HepG2 (cell line): ENCODE measurements at regions not wholly inside any gene's neighbourhood (a gene's known extent, or its start where the extent isn't known, plus 50 kb on each side); places are given as distances from the start of the nearest gene placed in this dataset.

ENCODE experiments used
- AHDC1 ChIP-seq: sonication (generic); formaldehyde crosslinking; IDR thresholded peaks from 2 replicates; pipeline ENCODE4 v1.5.1; 2020; ENCODE audit warnings: mild to moderate bottlenecking, missing genetic modification reagents, borderline replicate concordance
- ERF ChIP-seq: IDR thresholded peaks from 2 replicates; pipeline ENCODE4 v1.6.1; 2018; ENCODE audit warnings: missing biosample characterization, missing genetic modification reagents
- GATA4 ChIP-seq: sonication (generic); IDR thresholded peaks from 2 replicates; pipeline ENCODE4 v1.6.1; 2016; ENCODE audit warnings: antibody characterized with exemption, low read depth, borderline replicate concordance
- NCOA2 ChIP-seq: sonication (generic); formaldehyde crosslinking; IDR thresholded peaks from 2 replicates; pipeline ENCODE4 v1.8.0; 2022; ENCODE audit warnings: inconsistent platforms
- RARG ChIP-seq: sonication (generic); formaldehyde crosslinking; IDR thresholded peaks from 2 replicates; pipeline ENCODE4 v1.4.0; 2020; ENCODE audit warnings: low read depth, mild to moderate bottlenecking, missing genetic modification reagents
- SMAD9 ChIP-seq: sonication (generic); formaldehyde crosslinking; IDR thresholded peaks from 2 replicates; pipeline ENCODE4 v1.5.1; 2020; ENCODE audit warnings: mild to moderate bottlenecking, missing genetic modification reagents
- TEAD2 ChIP-seq: sonication (generic); formaldehyde crosslinking; IDR thresholded peaks from 2 replicates; pipeline ENCODE4 v1.9.0; 2021; ENCODE audit warnings: missing genetic modification reagents
- TEAD3 ChIP-seq: optimal IDR thresholded peaks from 2 replicates; pipeline ENCODE3; 2016; ENCODE audit warnings: borderline replicate concordance
- ZBTB2 ChIP-seq: sonication (generic); formaldehyde crosslinking; IDR thresholded peaks from 2 replicates; pipeline ENCODE4 v1.8.0; 2022; ENCODE audit warnings: low read depth, missing genetic modification reagents
- ZBTB20 ChIP-seq: sonication (generic); formaldehyde crosslinking; IDR thresholded peaks from 2 replicates; pipeline ENCODE4 v1.8.1; 2023; ENCODE audit warnings: missing genetic modification reagents, low read depth, mild to moderate bottlenecking, borderline replicate concordance
- ZNF724P ChIP-seq: sonication (generic); formaldehyde crosslinking; IDR thresholded peaks from 2 replicates; pipeline ENCODE4 v1.8.0; 2022; ENCODE audit warnings: missing genetic modification reagents, borderline replicate concordance
- ZSCAN9 ChIP-seq: IDR thresholded peaks from 2 replicates; pipeline ENCODE4 v1.6.1; 2016; ENCODE audit warnings: borderline replicate concordance
- TF ChIP-seq, protein P1 (sequence below): sonication (generic); formaldehyde crosslinking; conservative IDR thresholded peaks from 2 replicates; pipeline ENCODE4 v1.4.0; 2020; ENCODE audit warnings: mild to moderate bottlenecking, missing genetic modification reagents, moderate library complexity
- TF ChIP-seq, protein P2 (sequence below): sonication (generic); formaldehyde crosslinking; conservative IDR thresholded peaks from 2 replicates; pipeline ENCODE4 v1.8.0; 2022; ENCODE audit warnings: low read depth, missing genetic modification reagents

DNA sequence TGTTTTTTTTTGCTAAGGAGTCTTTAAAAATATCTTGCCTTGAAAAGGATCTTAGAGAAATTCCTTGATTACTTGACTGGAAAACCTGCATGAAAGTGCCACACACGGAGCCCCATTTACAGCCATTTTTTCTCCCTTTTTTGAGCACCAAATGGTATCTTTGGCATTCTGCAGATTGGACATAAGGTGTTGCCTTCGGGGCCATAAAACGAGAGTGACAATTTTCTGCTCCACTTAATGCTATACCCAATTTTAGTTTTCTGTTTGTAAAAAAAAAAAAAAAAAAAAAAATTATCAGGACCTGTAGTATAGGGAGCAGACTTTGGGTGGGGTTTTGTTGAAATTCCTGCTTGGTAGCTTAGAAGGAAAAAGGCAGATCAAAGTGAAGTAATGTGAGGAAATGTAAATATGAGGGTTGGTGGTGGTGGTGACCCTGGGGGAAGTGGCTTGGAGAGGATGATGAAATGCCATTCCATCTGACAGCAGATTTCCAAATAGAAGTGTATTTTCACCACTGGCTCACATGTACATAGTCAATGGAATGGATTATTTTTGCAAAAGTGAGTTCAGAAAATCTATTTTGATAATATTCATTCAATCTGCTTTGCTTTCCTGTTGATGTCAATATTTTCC is 212.1 kb upstream of the SOX4 start (continued):
- no peak for TF ChIP-seq RARG (CRISPR knock-in tag)
- TF ChIP-seq, protein P1, sequence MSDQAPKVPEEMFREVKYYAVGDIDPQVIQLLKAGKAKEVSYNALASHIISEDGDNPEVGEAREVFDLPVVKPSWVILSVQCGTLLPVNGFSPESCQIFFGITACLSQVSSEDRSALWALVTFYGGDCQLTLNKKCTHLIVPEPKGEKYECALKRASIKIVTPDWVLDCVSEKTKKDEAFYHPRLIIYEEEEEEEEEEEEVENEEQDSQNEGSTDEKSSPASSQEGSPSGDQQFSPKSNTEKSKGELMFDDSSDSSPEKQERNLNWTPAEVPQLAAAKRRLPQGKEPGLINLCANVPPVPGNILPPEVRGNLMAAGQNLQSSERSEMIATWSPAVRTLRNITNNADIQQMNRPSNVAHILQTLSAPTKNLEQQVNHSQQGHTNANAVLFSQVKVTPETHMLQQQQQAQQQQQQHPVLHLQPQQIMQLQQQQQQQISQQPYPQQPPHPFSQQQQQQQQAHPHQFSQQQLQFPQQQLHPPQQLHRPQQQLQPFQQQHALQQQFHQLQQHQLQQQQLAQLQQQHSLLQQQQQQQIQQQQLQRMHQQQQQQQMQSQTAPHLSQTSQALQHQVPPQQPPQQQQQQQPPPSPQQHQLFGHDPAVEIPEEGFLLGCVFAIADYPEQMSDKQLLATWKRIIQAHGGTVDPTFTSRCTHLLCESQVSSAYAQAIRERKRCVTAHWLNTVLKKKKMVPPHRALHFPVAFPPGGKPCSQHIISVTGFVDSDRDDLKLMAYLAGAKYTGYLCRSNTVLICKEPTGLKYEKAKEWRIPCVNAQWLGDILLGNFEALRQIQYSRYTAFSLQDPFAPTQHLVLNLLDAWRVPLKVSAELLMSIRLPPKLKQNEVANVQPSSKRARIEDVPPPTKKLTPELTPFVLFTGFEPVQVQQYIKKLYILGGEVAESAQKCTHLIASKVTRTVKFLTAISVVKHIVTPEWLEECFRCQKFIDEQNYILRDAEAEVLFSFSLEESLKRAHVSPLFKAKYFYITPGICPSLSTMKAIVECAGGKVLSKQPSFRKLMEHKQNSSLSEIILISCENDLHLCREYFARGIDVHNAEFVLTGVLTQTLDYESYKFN (CRISPR knock-in tag), result peak; percentile 90
- peak; percentile 98 for TF ChIP-seq AHDC1 (CRISPR knock-in tag)
- no peak for TF ChIP-seq TEAD2 (CRISPR knock-in tag)
- TF ChIP-seq GATA4, result no peak
- peak; percentile 82; the same call in 1 of the 2 replicates for TF ChIP-seq ZBTB20
- peak; percentile 93 for TF ChIP-seq NCOA2 (CRISPR knock-in tag)
- peak; percentile 77; the same call in 1 of the 2 replicates for TF ChIP-seq ZSCAN9 (CRISPR knock-in tag)
- TF ChIP-seq ERF, result peak; percentile 66; the same call in 1 of the 2 replicates
- no peak for TF ChIP-seq ZBTB2
- TF ChIP-seq TEAD3 (CRISPR knock-in tag), result peak; percentile 91
- TF ChIP-seq, protein P2, sequence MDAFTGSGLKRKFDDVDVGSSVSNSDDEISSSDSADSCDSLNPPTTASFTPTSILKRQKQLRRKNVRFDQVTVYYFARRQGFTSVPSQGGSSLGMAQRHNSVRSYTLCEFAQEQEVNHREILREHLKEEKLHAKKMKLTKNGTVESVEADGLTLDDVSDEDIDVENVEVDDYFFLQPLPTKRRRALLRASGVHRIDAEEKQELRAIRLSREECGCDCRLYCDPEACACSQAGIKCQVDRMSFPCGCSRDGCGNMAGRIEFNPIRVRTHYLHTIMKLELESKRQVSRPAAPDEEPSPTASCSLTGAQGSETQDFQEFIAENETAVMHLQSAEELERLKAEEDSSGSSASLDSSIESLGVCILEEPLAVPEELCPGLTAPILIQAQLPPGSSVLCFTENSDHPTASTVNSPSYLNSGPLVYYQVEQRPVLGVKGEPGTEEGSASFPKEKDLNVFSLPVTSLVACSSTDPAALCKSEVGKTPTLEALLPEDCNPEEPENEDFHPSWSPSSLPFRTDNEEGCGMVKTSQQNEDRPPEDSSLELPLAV (CRISPR knock-in tag), result no peak
- TF ChIP-seq ZNF724P (CRISPR knock-in tag), result 0 out of 2 replicates have a peak, but pooled peaks have one; percentile 56
- no peak for TF ChIP-seq SMAD9 (CRISPR knock-in tag)
